ENCODE measurements at regions not wholly inside any gene's neighbourhood (a gene's known extent, or its start where the extent isn't known, plus 50 kb on each side); places are given as distances from the start of the nearest gene placed in this dataset.

DNA sequence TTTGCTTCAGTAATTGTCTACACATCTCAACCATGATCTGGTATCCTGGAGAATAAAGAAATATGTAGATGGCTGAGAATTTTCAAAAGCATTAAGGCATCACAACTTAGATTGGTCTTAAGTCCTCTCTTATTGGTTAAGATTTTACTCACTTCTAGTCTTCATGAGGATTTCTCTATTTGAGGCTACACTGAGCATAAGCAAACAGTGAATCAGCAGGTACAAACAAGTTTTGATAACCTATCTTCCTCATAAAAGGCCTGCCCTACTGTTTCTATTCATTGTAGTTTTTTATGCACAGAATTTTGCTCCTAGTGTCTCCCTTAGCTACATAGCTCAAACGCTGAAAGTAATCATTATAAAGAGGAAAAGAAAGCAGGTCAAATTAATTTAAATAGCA lies 460.7 kb upstream of the RPS6KA3 start:
- Histone ChIP-seq H3K9me3 (no peaks in the 10 kb centered on the region), H3K36me3 (no peaks in the 10 kb centered on the region), H3K4me3 (ENCODE audit: low read depth, low read length) (no peak overlapping the region), H3K4me1 (no peaks in the 10 kb centered on the region), H3K27me3 (no peaks in the 10 kb centered on the region)
- DNase-seq = no peak
- TF ChIP-seq, protein P1, sequence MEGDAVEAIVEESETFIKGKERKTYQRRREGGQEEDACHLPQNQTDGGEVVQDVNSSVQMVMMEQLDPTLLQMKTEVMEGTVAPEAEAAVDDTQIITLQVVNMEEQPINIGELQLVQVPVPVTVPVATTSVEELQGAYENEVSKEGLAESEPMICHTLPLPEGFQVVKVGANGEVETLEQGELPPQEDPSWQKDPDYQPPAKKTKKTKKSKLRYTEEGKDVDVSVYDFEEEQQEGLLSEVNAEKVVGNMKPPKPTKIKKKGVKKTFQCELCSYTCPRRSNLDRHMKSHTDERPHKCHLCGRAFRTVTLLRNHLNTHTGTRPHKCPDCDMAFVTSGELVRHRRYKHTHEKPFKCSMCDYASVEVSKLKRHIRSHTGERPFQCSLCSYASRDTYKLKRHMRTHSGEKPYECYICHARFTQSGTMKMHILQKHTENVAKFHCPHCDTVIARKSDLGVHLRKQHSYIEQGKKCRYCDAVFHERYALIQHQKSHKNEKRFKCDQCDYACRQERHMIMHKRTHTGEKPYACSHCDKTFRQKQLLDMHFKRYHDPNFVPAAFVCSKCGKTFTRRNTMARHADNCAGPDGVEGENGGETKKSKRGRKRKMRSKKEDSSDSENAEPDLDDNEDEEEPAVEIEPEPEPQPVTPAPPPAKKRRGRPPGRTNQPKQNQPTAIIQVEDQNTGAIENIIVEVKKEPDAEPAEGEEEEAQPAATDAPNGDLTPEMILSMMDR (IDR thresholded peaks at IDR 0.05; ENCODE audit: low read depth, low read length) = no peak

DNA sequence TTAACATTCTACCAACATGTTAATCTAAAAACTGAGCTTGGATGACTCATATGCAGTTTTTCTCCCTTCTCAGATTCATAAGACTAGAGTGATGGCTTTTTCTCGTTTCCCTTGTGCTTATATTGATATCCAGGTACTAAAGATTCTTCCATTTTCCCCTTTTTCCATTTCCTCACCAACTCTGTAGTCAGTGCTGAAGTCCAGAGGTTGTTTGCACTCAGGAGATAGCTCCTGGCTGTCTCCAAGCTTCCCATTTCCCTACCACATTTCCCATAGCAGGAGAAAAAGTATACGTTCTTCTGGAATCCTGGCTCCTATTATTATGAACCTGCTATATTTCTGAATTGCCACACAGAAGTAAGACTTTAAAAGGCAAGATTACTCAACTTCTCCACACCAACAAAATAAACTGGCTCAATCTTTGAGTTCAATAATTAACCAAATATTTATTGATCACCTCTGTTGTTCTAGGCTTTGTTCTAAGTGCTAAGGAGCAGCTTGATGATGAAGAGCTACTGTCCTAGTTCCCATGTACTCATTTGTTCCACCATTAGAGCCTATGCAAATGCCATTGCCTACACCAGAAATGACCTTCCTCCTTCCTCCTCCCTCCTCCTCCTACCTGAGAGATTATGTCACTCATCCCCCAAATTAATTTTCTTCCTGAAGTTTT lies 454.4 kb upstream of the RPS6KA3 start:
- TF ChIP-seq, protein P1 (IDR thresholded peaks at IDR 0.05; ENCODE audit: low read depth, low read length) = no peak
- no peaks in the 10 kb centered on the region for H3K4me1 ChIP-seq
- H3K36me3 ChIP-seq = no peaks in the 10 kb centered on the region
- no peaks in the 10 kb centered on the region for H3K9me3 ChIP-seq
- no peak for DNase-seq
- no peak overlapping the region for H3K4me3 ChIP-seq (ENCODE audit: low read depth, low read length)
- H3K27me3 ChIP-seq = no peaks in the 10 kb centered on the region

DNA sequence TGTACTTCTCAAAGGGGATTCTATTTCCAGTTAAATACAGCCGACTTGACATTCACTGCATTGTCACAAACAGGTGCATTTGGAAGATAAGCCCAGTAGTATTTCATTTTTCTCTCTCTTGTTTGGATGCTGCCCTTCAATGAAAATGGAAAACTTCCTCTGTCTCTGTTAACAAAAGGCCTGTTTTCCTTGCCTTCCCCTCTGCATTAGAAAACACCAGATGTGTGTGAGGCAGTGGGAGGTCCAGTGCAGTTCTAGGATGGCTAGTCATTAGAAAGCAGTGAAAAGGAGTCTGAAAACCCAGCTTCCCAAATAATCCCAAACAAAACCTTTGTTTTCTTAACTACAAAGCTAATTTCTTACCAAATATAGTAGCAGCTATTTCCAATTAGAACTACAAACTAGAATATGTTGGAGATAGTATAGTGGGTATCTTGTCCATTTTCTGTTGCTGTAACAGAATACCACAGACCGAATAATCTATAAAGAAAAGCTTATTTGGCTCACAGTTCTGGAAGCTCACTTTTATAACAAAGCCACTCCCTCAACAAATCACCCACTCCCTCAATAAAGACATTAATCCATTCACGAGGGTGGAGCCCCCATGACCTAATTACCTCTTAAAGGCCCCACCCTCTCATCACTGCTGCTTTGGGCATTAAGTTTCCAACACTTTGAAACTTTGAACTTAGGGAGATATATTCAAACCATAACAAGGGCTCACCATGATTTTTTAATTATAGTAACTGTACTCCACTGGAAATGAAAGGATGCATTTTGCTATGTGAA lies 452.1 kb upstream of the RPS6KA3 start:
- TF ChIP-seq, protein P1 (IDR thresholded peaks at IDR 0.05; ENCODE audit: low read depth, low read length) = no peak
- Histone ChIP-seq H3K4me3 (ENCODE audit: low read depth, low read length) (no peak overlapping the region), H3K27me3 (no peaks in the 10 kb centered on the region), H3K36me3 (no peaks in the 10 kb centered on the region), H3K9me3 (no peaks in the 10 kb centered on the region), H3K4me1 (peaks cover 12% of the 10 kb centered on the region)
- DNase-seq = no peak

DNA sequence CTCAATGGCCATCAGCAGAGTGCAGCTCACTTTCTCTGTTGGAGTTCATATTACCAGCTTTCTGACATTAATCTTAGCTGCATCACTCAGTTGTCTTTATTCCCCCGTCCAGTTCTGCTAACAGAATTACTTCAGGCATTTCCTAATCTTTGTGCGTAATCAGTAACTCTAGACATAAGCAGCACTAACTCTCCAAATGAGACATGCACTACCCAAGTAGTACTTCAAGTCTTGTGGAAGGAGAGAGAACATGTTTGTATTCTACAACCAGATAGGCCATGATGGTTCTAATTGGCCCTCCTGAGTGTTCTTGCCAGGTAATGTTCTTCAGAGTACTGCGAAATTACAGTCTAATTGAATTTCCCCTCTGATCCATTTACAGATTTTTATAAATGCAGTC lies 448.5 kb upstream of the RPS6KA3 start:
- H3K9me3 ChIP-seq = no peaks in the 10 kb centered on the region
- DNase-seq = peak; percentile 7
- TF ChIP-seq, protein P1 (IDR thresholded peaks at IDR 0.05; ENCODE audit: low read depth, low read length) = no peak
- H3K4me1 ChIP-seq = peaks cover 12% of the 10 kb centered on the region
- no peaks in the 10 kb centered on the region for H3K27me3 ChIP-seq
- H3K4me3 ChIP-seq (ENCODE audit: low read depth, low read length) = no peak overlapping the region
- no peaks in the 10 kb centered on the region for H3K36me3 ChIP-seq

DNA sequence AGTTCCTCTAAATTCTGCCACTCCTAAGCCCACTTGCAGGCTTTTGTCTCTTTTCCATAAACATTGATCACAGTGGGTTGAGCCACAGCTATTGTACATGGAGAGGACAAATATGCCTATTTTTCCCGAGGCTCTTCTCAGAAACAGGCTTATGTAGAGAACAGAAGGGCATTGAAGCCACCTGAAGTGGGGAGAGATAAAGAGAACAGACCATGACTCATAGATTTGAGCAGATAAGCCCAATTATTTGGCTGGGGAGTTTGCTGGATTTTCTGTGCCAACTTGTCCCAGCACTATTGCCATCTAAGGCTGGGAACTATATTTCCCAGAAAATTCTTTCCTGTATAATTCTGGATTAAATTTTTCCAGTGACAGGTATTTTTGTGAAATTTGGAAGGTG lies 446.1 kb upstream of the RPS6KA3 start:
- H3K4me1 ChIP-seq = peaks cover 12% of the 10 kb centered on the region
- H3K36me3 ChIP-seq = no peaks in the 10 kb centered on the region
- DNase-seq = no peak
- H3K27me3 ChIP-seq = no peaks in the 10 kb centered on the region
- no peak overlapping the region for H3K4me3 ChIP-seq (ENCODE audit: low read depth, low read length)
- no peaks in the 10 kb centered on the region for H3K9me3 ChIP-seq
- TF ChIP-seq, protein P1 (IDR thresholded peaks at IDR 0.05; ENCODE audit: low read depth, low read length) = no peak

DNA sequence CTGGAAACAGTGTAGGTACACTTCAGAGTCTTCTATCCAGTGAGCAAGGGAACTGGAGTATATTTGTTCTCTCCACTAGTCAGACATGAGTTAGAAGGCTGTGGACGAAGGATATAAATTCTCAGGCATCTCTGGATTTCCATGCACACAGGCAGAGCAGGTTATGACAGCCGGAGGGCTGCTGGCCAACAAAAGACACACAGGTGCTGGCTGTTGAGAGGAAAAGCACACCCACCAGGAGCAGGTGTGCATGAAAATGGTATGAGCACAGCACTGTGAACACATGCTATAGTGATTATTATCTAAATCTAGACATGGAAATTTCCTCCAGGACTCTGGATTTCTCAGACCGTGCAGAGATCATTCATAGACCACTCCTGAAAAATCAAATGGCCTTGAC lies 444.7 kb upstream of the RPS6KA3 start:
- Histone ChIP-seq H3K36me3 (no peaks in the 10 kb centered on the region), H3K27me3 (no peaks in the 10 kb centered on the region), H3K4me1 (peaks cover 12% of the 10 kb centered on the region), H3K4me3 (ENCODE audit: low read depth, low read length) (no peak overlapping the region), H3K9me3 (no peaks in the 10 kb centered on the region)
- TF ChIP-seq, protein P1 (IDR thresholded peaks at IDR 0.05; ENCODE audit: low read depth, low read length) = no peak
- DNase-seq = no peak
